CD4-positive, alpha-beta T cell (primary cell): ENCODE measurements at regions not wholly inside any gene's neighbourhood (a gene's known extent, or its start where the extent isn't known, plus 50 kb on each side); places are given as distances from the start of the nearest gene placed in this dataset.

ENCODE experiments used
- ATAC-seq: fragments of 200-7000 bp; cut with Tn5 transposase; one replicate; pipeline ENCODE4 v1.10.0; 2022; ENCODE audit warnings: mild to moderate bottlenecking; ENCODE audit not compliant: poor library complexity
- CTCF ChIA-PET: fragments of 350-600 bp; sonication (Branson Sonifier 250); formaldehyde crosslinking; loops from one replicate; lab custom pipeline; 2021; ENCODE audit warnings: antibody characterized with exemption, inconsistent platforms; lab: Charles Lee
- POLR2A ChIA-PET: fragments of 350-600 bp; sonication (Branson Sonifier 250); formaldehyde crosslinking; loops from one replicate; lab custom pipeline; 2021; ENCODE audit warnings: antibody characterized with exemption, inconsistent platforms; lab: Charles Lee
- DNase-seq, 14 experiments: peaks; one replicate each; pipeline ENCODE4 v3.0.0-alpha.2; 2013 to 2020; ENCODE audit warnings: mixed read lengths in 2 of 14
- H3K27ac ChIP-seq, 2 donors: one replicate each; pipeline versions ENCODE4 v1.5.1 to v1.7.0; 2013; ENCODE audit warnings: low read length in 2 of 2, low read depth in 1 of 2, mild to moderate bottlenecking in 1 of 2
- H3K27me3 ChIP-seq, 2 experiments: 1 replicate in 1 of 2; 2 replicates in 1 of 2; pipeline versions ENCODE4 v1.6.1 to v1.7.0; 2013; ENCODE audit warnings: low read length in 2 of 2, control low read depth in 1 of 2, mild to moderate bottlenecking in 1 of 2, moderate library complexity in 1 of 2; ENCODE audit not compliant: insufficient read depth in 2 of 2, control insufficient read depth in 1 of 2
- H3K36me3 ChIP-seq: one replicate; pipeline ENCODE4 v1.6.1; 2013; ENCODE audit warnings: low read length, control low read depth; ENCODE audit not compliant: insufficient read depth
- H3K4me1 ChIP-seq: one replicate; pipeline ENCODE4 v1.6.1; 2013; ENCODE audit warnings: low read length, control low read depth; ENCODE audit not compliant: insufficient read depth
- H3K4me3 ChIP-seq: one replicate; pipeline ENCODE4 v1.5.1; 2013; ENCODE audit warnings: mild to moderate bottlenecking, low read length, moderate library complexity
- H3K9me3 ChIP-seq, 2 experiments: 1 replicate in 1 of 2; 2 replicates in 1 of 2; pipeline versions ENCODE4 v1.6.1 to v1.7.0; 2013; ENCODE audit warnings: low read length in 2 of 2, mild to moderate bottlenecking in 2 of 2, control low read depth in 1 of 2, moderate library complexity in 1 of 2; ENCODE audit not compliant: control insufficient read depth in 1 of 2, insufficient read depth in 1 of 2
- H3K27ac Mint-ChIP-seq: one replicate; pipeline ENCODE4 v1.8.0; 2020; ENCODE audit warnings: mixed read lengths
- H3K27me3 Mint-ChIP-seq: one replicate; pipeline ENCODE4 v1.8.0; 2021; ENCODE audit warnings: mixed read lengths
- H3K36me3 Mint-ChIP-seq: one replicate; pipeline ENCODE4 v1.8.0; 2021; ENCODE audit warnings: low read depth, mixed read lengths
- H3K4me1 Mint-ChIP-seq: one replicate; pipeline ENCODE4 v1.8.0; 2021; ENCODE audit warnings: low read depth, mixed read lengths
- H3K4me3 Mint-ChIP-seq: one replicate; pipeline ENCODE4 v1.8.0; 2020; ENCODE audit warnings: mild to moderate bottlenecking, mixed read lengths
- H3K9me3 Mint-ChIP-seq: one replicate; pipeline ENCODE4 v1.8.0; 2020; ENCODE audit warnings: mixed read lengths
- intact Hi-C, 2 experiments: fragments of 100-400 bp; cut with DNase I in 1 of 2; cut with micrococcal nuclease in 1 of 2; formaldehyde crosslinking; loops; one replicate each; pipeline versions ENCODE4 v1.15.1 to v1.9.0; 2023 to 2025; cut with DNase I, micrococcal nuclease
- TF ChIP-seq, protein P1 (sequence below): fragments of 200-600 bp; IDR thresholded peaks from one replicate; pipeline ENCODE4 v1.8.0; 2022; ENCODE audit warnings: antibody characterized with exemption, mild to moderate bottlenecking

GRCh38 chr5:159849437-159850083 is 66.7 kb upstream of the ADRA1B start:
- Histone ChIP-seq H3K36me3 (no peaks in the 10 kb centered on the region), H3K9me3 (no peaks in the 10 kb centered on the region), H3K27ac (no peak overlapping the region), H3K4me1 (no peaks in the 10 kb centered on the region), H3K27me3 (no peaks in the 10 kb centered on the region), H3K4me3 (no peak overlapping the region)
- Mint-ChIP-seq H3K36me3 (no peaks in the 10 kb centered on the region), H3K27me3 (peaks cover 3% of the 10 kb centered on the region), H3K4me1 (no peaks in the 10 kb centered on the region), H3K4me3 (no peak overlapping the region), H3K27ac (no peak overlapping the region), H3K9me3 (no peaks in the 10 kb centered on the region)
- ChIA-PET POLR2A (no interaction called here), CTCF (no interaction called here)
- intact Hi-C loops: loop anchor here in 1 of 2 experiments (2.0 kb wide), 1 partner anchor 45 kb away; no protein-coding TSS in a partner anchor
- ATAC-seq (no peak), DNase-seq (no peak)
- TF ChIP-seq, protein P1, sequence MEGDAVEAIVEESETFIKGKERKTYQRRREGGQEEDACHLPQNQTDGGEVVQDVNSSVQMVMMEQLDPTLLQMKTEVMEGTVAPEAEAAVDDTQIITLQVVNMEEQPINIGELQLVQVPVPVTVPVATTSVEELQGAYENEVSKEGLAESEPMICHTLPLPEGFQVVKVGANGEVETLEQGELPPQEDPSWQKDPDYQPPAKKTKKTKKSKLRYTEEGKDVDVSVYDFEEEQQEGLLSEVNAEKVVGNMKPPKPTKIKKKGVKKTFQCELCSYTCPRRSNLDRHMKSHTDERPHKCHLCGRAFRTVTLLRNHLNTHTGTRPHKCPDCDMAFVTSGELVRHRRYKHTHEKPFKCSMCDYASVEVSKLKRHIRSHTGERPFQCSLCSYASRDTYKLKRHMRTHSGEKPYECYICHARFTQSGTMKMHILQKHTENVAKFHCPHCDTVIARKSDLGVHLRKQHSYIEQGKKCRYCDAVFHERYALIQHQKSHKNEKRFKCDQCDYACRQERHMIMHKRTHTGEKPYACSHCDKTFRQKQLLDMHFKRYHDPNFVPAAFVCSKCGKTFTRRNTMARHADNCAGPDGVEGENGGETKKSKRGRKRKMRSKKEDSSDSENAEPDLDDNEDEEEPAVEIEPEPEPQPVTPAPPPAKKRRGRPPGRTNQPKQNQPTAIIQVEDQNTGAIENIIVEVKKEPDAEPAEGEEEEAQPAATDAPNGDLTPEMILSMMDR: no peak

DNA sequence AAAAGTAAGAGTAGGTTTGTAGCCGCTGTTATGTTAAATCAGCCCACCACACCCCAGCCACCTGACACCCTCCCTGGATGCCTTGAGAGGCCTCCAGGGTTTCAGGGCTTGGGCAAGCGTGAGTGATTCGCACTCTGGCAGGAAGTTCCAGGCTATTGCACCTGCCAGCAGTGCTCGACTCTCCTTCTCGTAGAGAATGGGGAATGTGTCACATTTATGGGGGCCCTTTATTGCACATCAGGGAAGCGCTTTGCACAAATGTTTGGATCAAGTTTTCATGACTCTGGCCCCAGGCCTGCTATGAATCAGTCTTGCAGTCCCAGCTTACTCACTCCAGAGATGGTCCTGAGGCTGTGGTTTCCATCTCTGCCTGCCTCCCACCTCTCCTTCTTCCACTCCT is 66.1 kb upstream of the ADRA1B start:
- Histone ChIP-seq H3K4me3 (no peak overlapping the region), H3K27ac (no peak overlapping the region), H3K9me3 (no peaks in the 10 kb centered on the region), H3K4me1 (no peaks in the 10 kb centered on the region), H3K27me3 (no peaks in the 10 kb centered on the region), H3K36me3 (no peaks in the 10 kb centered on the region)
- ChIA-PET CTCF (no interaction called here), POLR2A (no interaction called here)
- no peak for DNase-seq
- Mint-ChIP-seq H3K4me3 (no peak overlapping the region), H3K4me1 (no peaks in the 10 kb centered on the region), H3K27me3 (peaks cover 3% of the 10 kb centered on the region), H3K9me3 (no peaks in the 10 kb centered on the region), H3K36me3 (no peaks in the 10 kb centered on the region), H3K27ac (no peak overlapping the region)
- TF ChIP-seq, protein P1: no peak
- intact Hi-C loops: loop anchor here in 1 of 2 experiments (2.0 kb wide), 1 partner anchor 45 kb away; no protein-coding TSS in a partner anchor
- no peak for ATAC-seq

DNA sequence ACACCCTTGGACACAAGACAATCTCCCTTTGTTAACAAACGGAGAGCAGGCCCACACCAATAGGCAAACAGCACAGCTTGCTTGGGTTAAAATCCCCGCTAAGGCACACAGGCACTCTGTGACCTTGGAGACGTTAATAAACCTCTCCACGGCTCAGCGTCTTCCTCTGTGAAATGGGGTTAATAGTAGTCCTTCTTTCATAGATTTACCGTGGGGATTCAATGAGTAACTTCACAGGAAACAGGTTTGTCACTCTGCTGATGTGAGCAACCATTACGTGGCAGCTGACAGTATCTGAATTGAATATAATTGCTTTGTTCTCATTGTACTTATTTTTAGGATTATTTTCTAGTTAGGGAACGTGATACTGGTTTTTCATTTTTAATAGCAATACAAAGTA is 65.2 kb upstream of the ADRA1B start:
- CTCF ChIA-PET: no interaction called here
- Histone ChIP-seq H3K27ac (no peak overlapping the region), H3K36me3 (no peaks in the 10 kb centered on the region), H3K4me1 (no peaks in the 10 kb centered on the region), H3K27me3 (no peaks in the 10 kb centered on the region), H3K9me3 (no peaks in the 10 kb centered on the region), H3K4me3 (no peak overlapping the region)
- H3K27ac Mint-ChIP-seq: no peak overlapping the region
- no peak for ATAC-seq
- intact Hi-C loops: loop anchor here in 1 of 2 experiments (2.0 kb wide), 1 partner anchor 44 kb away; no protein-coding TSS in a partner anchor
- no peaks in the 10 kb centered on the region for H3K36me3 Mint-ChIP-seq
- H3K4me3 Mint-ChIP-seq: no peak overlapping the region
- TF ChIP-seq, protein P1: no peak
- peaks cover 3% of the 10 kb centered on the region for H3K27me3 Mint-ChIP-seq
- H3K9me3 Mint-ChIP-seq: no peaks in the 10 kb centered on the region
- DNase-seq: no peak
- no peaks in the 10 kb centered on the region for H3K4me1 Mint-ChIP-seq
- POLR2A ChIA-PET: no interaction called here
